ENCODE measurements at regions not wholly inside any gene's neighbourhood (a gene's known extent, or its start where the extent isn't known, plus 50 kb on each side); places are given as distances from the start of the nearest gene placed in this dataset.

GRCh38 chr2:207227749-207228145 lies 62.0 kb upstream of the KLF7 start:
- Histone ChIP-seq H3K9me2 (replicated peaks; ENCODE audit: low read depth, low read length) (no peaks in the 10 kb centered on the region), H2AFZ (ENCODE audit: low read length) (no peak overlapping the region), H3F3A (ENCODE audit: low read depth) (no peaks in the 10 kb centered on the region), H3K36me3 (ENCODE audit: insufficient read depth, low read length) (no peaks in the 10 kb centered on the region), H3K4me3 (ENCODE audit: low read length, poor library complexity, severe bottlenecking) (no peak overlapping the region), H3K27me3 (ENCODE audit: insufficient read depth, low read length, poor library complexity, severe bottlenecking) (no peaks in the 10 kb centered on the region), H3K4me2 (ENCODE audit: low read depth, low read length, poor library complexity, severe bottlenecking) (no peak overlapping the region), H4K20me1 (ENCODE audit: insufficient read depth, low read length, poor library complexity, severe bottlenecking) (no peaks in the 10 kb centered on the region), H3K9ac (ENCODE audit: low read depth, low read length, poor library complexity, severe bottlenecking) (no peak overlapping the region), H3K4me1 (ENCODE audit: insufficient read depth, low read length, poor library complexity, severe bottlenecking) (peaks cover 7% of the 10 kb centered on the region), H3K79me2 (ENCODE audit: insufficient read depth, low read length) (no peaks in the 10 kb centered on the region), H3K9me3 (ENCODE audit: insufficient read depth, low read depth, low read length) (no peaks in the 10 kb centered on the region)
- TF ChIP-seq EZH2phosphoT487 (IDR thresholded peaks at IDR 0.05; ENCODE audit: borderline replicate concordance) (no peak), CTCF (conservative IDR thresholded peaks at IDR 0.05; ENCODE audit: low read length) (no peak)

- Histone ChIP-seq H3K9ac (ENCODE audit: low read depth, low read length, poor library complexity, severe bottlenecking) (no peak overlapping the region), H3K4me3 (ENCODE audit: low read length, poor library complexity, severe bottlenecking) (no peak overlapping the region), H3K4me1 (ENCODE audit: insufficient read depth, low read length, poor library complexity, severe bottlenecking) (peaks cover 7% of the 10 kb centered on the region), H3K4me2 (ENCODE audit: low read depth, low read length, poor library complexity, severe bottlenecking) (no peak overlapping the region), H3K79me2 (ENCODE audit: insufficient read depth, low read length) (no peaks in the 10 kb centered on the region), H3K27me3 (ENCODE audit: insufficient read depth, low read length, poor library complexity, severe bottlenecking) (no peaks in the 10 kb centered on the region), H3K36me3 (ENCODE audit: insufficient read depth, low read length) (no peaks in the 10 kb centered on the region), H4K20me1 (ENCODE audit: insufficient read depth, low read length, poor library complexity, severe bottlenecking) (no peaks in the 10 kb centered on the region), H3K9me2 (replicated peaks; ENCODE audit: low read depth, low read length) (no peaks in the 10 kb centered on the region), H3K9me3 (ENCODE audit: insufficient read depth, low read depth, low read length) (no peaks in the 10 kb centered on the region), H3F3A (ENCODE audit: low read depth) (no peaks in the 10 kb centered on the region), H2AFZ (ENCODE audit: low read length) (no peak overlapping the region)
- TF ChIP-seq EZH2phosphoT487 (IDR thresholded peaks at IDR 0.05; ENCODE audit: borderline replicate concordance) (no peak), CTCF (conservative IDR thresholded peaks at IDR 0.05; ENCODE audit: low read length) (no peak)
Observed at GRCh38 chr2:207228402-207228801, 62.7 kb upstream of the KLF7 start.

- no peaks in the 10 kb centered on the region for H4K20me1 ChIP-seq (ENCODE audit: insufficient read depth, low read length, poor library complexity, severe bottlenecking)
- H3K9me2 ChIP-seq (replicated peaks; ENCODE audit: low read depth, low read length): no peaks in the 10 kb centered on the region
- no peak for TF ChIP-seq EZH2phosphoT487 (IDR thresholded peaks at IDR 0.05; ENCODE audit: borderline replicate concordance)
- TF ChIP-seq CTCF (conservative IDR thresholded peaks at IDR 0.05; ENCODE audit: low read length): no peak
- no peaks in the 10 kb centered on the region for H3K36me3 ChIP-seq (ENCODE audit: insufficient read depth, low read length)
- no peak overlapping the region for H3K9ac ChIP-seq (ENCODE audit: low read depth, low read length, poor library complexity, severe bottlenecking)
- H3K9me3 ChIP-seq (ENCODE audit: insufficient read depth, low read depth, low read length): no peaks in the 10 kb centered on the region
- no peak overlapping the region for H3K4me3 ChIP-seq (ENCODE audit: low read length, poor library complexity, severe bottlenecking)
- H3K4me1 ChIP-seq (ENCODE audit: insufficient read depth, low read length, poor library complexity, severe bottlenecking): peaks cover 7% of the 10 kb centered on the region
- no peaks in the 10 kb centered on the region for H3K79me2 ChIP-seq (ENCODE audit: insufficient read depth, low read length)
- no peaks in the 10 kb centered on the region for H3F3A ChIP-seq (ENCODE audit: low read depth)
- H3K27me3 ChIP-seq (ENCODE audit: insufficient read depth, low read length, poor library complexity, severe bottlenecking): no peaks in the 10 kb centered on the region
- no peak overlapping the region for H2AFZ ChIP-seq (ENCODE audit: low read length)
- no peak overlapping the region for H3K4me2 ChIP-seq (ENCODE audit: low read depth, low read length, poor library complexity, severe bottlenecking)
Observed at GRCh38 chr2:207229161-207229560, 63.4 kb upstream of the KLF7 start.

Data from Loucy (cell line).